ENCODE measurements at regions not wholly inside any gene's neighbourhood (a gene's known extent, or its start where the extent isn't known, plus 50 kb on each side); places are given as distances from the start of the nearest gene placed in this dataset.

- no peak for FAIRE-seq
- H3K36me3 ChIP-seq (ENCODE audit: control insufficient read depth in 3 of 3, insufficient read depth in 2 of 3, low read depth in 1 of 3, low read length in 3 of 3), result no peaks in the 10 kb centered on the region
- no peak overlapping the region for H3K4me3 ChIP-seq (ENCODE audit: low read depth in 1 of 3, low read length in 3 of 3)
- DNase-seq, result no peak
- H3K9me3 ChIP-seq (ENCODE audit: control insufficient read depth in 2 of 2, insufficient read depth in 1 of 2, low read depth in 1 of 2, low read length in 1 of 2), result peaks cover 0 to 4% of the 10 kb centered on the region in 2 donors
- H3K27me3 ChIP-seq (ENCODE audit: control insufficient read depth in 3 of 3, insufficient read depth in 3 of 3, low read length in 3 of 3), result no peaks in the 10 kb centered on the region
- 80 to 94% (median 90%) methylated on average over 1 of the region's 1 CpG for WGBS, 3 donors
- no peaks in the 10 kb centered on the region for H3K4me1 ChIP-seq (ENCODE audit: control insufficient read depth in 3 of 3, insufficient read depth in 2 of 3, low read depth in 1 of 3, low read length in 2 of 3)
- no peak overlapping the region for H3K27ac ChIP-seq (ENCODE audit: low read depth in 1 of 3, low read length in 2 of 3)
These were observed 613.9 kb upstream of the CELF2 start for GRCh38 chr10:10403762-10404161.

GRCh38 chr10:10417671-10418070 is 600.0 kb upstream of the CELF2 start:
- Histone ChIP-seq H3K9me3 (ENCODE audit: control insufficient read depth in 2 of 2, insufficient read depth in 1 of 2, low read depth in 1 of 2, low read length in 1 of 2) (no peaks in the 10 kb centered on the region), H3K27me3 (ENCODE audit: control insufficient read depth in 3 of 3, insufficient read depth in 3 of 3, low read length in 3 of 3) (no peaks in the 10 kb centered on the region), H3K36me3 (ENCODE audit: control insufficient read depth in 3 of 3, insufficient read depth in 2 of 3, low read depth in 1 of 3, low read length in 3 of 3) (no peaks in the 10 kb centered on the region), H3K4me1 (ENCODE audit: control insufficient read depth in 3 of 3, insufficient read depth in 2 of 3, low read depth in 1 of 3, low read length in 2 of 3) (no peaks in the 10 kb centered on the region), H3K27ac (ENCODE audit: low read depth in 1 of 3, low read length in 2 of 3) (no peak overlapping the region), H3K4me3 (ENCODE audit: low read depth in 1 of 3, low read length in 3 of 3) (no peak overlapping the region)
- WGBS, 3 donors, result 68 to 76% (median 71%) methylated on average over 3 of the region's 3 CpGs
- FAIRE-seq, result no peak
- DNase-seq, result no peak

GRCh38 chr10:10418387-10418786 is 599.3 kb upstream of the CELF2 start:
- 38 to 62% (median 40%) methylated on average over 6 of the region's 6 CpGs for WGBS, 3 donors
- DNase-seq (no peak), FAIRE-seq (no peak)
- H3K36me3 ChIP-seq (ENCODE audit: control insufficient read depth in 3 of 3, insufficient read depth in 2 of 3, low read depth in 1 of 3, low read length in 3 of 3), result no peaks in the 10 kb centered on the region
- no peaks in the 10 kb centered on the region for H3K4me1 ChIP-seq (ENCODE audit: control insufficient read depth in 3 of 3, insufficient read depth in 2 of 3, low read depth in 1 of 3, low read length in 2 of 3)
- H3K27ac ChIP-seq (ENCODE audit: low read depth in 1 of 3, low read length in 2 of 3), result no peak overlapping the region
- H3K9me3 ChIP-seq (ENCODE audit: control insufficient read depth in 2 of 2, insufficient read depth in 1 of 2, low read depth in 1 of 2, low read length in 1 of 2), result no peaks in the 10 kb centered on the region
- H3K4me3 ChIP-seq (ENCODE audit: low read depth in 1 of 3, low read length in 3 of 3), result no peak overlapping the region
- H3K27me3 ChIP-seq (ENCODE audit: control insufficient read depth in 3 of 3, insufficient read depth in 3 of 3, low read length in 3 of 3), result no peaks in the 10 kb centered on the region

GRCh38 chr10:10421071-10421470 is 596.6 kb upstream of the CELF2 start:
- DNase-seq, result no peak
- Histone ChIP-seq H3K9me3 (ENCODE audit: control insufficient read depth in 2 of 2, insufficient read depth in 1 of 2, low read depth in 1 of 2, low read length in 1 of 2) (no peaks in the 10 kb centered on the region), H3K27me3 (ENCODE audit: control insufficient read depth in 3 of 3, insufficient read depth in 3 of 3, low read length in 3 of 3) (no peaks in the 10 kb centered on the region), H3K27ac (ENCODE audit: low read depth in 1 of 3, low read length in 2 of 3) (no peak overlapping the region), H3K36me3 (ENCODE audit: control insufficient read depth in 3 of 3, insufficient read depth in 2 of 3, low read depth in 1 of 3, low read length in 3 of 3) (no peaks in the 10 kb centered on the region), H3K4me3 (ENCODE audit: low read depth in 1 of 3, low read length in 3 of 3) (no peak overlapping the region), H3K4me1 (ENCODE audit: control insufficient read depth in 3 of 3, insufficient read depth in 2 of 3, low read depth in 1 of 3, low read length in 2 of 3) (no peaks in the 10 kb centered on the region)
- FAIRE-seq, result no peak
- WGBS, 3 donors, result 54 to 79% (median 63%) methylated on average over 5 of the region's 5 CpGs

GRCh38 chr10:10431422-10432066 is 586.1 kb upstream of the CELF2 start:
- H3K4me1 ChIP-seq (ENCODE audit: control insufficient read depth in 3 of 3, insufficient read depth in 2 of 3, low read depth in 1 of 3, low read length in 2 of 3), result no peaks in the 10 kb centered on the region
- FAIRE-seq (no peak), DNase-seq (no peak)
- H3K9me3 ChIP-seq (ENCODE audit: control insufficient read depth in 2 of 2, insufficient read depth in 1 of 2, low read depth in 1 of 2, low read length in 1 of 2), result no peaks in the 10 kb centered on the region
- H3K36me3 ChIP-seq (ENCODE audit: control insufficient read depth in 3 of 3, insufficient read depth in 2 of 3, low read depth in 1 of 3, low read length in 3 of 3), result no peaks in the 10 kb centered on the region
- WGBS, 3 donors, result 75 to 80% (median 78%) methylated on average over 5 of the region's 5 CpGs
- H3K4me3 ChIP-seq (ENCODE audit: low read depth in 1 of 3, low read length in 3 of 3), result no peak overlapping the region
- no peak overlapping the region for H3K27ac ChIP-seq (ENCODE audit: low read depth in 1 of 3, low read length in 2 of 3)
- no peaks in the 10 kb centered on the region for H3K27me3 ChIP-seq (ENCODE audit: control insufficient read depth in 3 of 3, insufficient read depth in 3 of 3, low read length in 3 of 3)

- no peak overlapping the region for H3K27ac ChIP-seq (ENCODE audit: low read depth in 1 of 3, low read length in 2 of 3)
- WGBS, 3 donors, result 65 to 67% (median 65%) methylated on average over 9 of the region's 9 CpGs
- FAIRE-seq (no peak), DNase-seq (no peak)
- H3K4me3 ChIP-seq (ENCODE audit: low read depth in 1 of 3, low read length in 3 of 3), result no peak overlapping the region
- no peaks in the 10 kb centered on the region for H3K9me3 ChIP-seq (ENCODE audit: control insufficient read depth in 2 of 2, insufficient read depth in 1 of 2, low read depth in 1 of 2, low read length in 1 of 2)
- no peaks in the 10 kb centered on the region for H3K27me3 ChIP-seq (ENCODE audit: control insufficient read depth in 3 of 3, insufficient read depth in 3 of 3, low read length in 3 of 3)
- H3K36me3 ChIP-seq (ENCODE audit: control insufficient read depth in 3 of 3, insufficient read depth in 2 of 3, low read depth in 1 of 3, low read length in 3 of 3), result no peaks in the 10 kb centered on the region
- H3K4me1 ChIP-seq (ENCODE audit: control insufficient read depth in 3 of 3, insufficient read depth in 2 of 3, low read depth in 1 of 3, low read length in 2 of 3), result no peaks in the 10 kb centered on the region
These were observed 585.2 kb upstream of the CELF2 start for GRCh38 chr10:10432296-10433035.

GRCh38 chr10:10434312-10434711 is 583.4 kb upstream of the CELF2 start:
- DNase-seq, result no peak
- no peak overlapping the region for H3K27ac ChIP-seq (ENCODE audit: low read depth in 1 of 3, low read length in 2 of 3)
- no peaks in the 10 kb centered on the region for H3K36me3 ChIP-seq (ENCODE audit: control insufficient read depth in 3 of 3, insufficient read depth in 2 of 3, low read depth in 1 of 3, low read length in 3 of 3)
- no peaks in the 10 kb centered on the region for H3K4me1 ChIP-seq (ENCODE audit: control insufficient read depth in 3 of 3, insufficient read depth in 2 of 3, low read depth in 1 of 3, low read length in 2 of 3)
- FAIRE-seq, result no peak
- WGBS, 3 donors, result 74 to 83% (median 79%) methylated on average over 4 of the region's 4 CpGs
- H3K4me3 ChIP-seq (ENCODE audit: low read depth in 1 of 3, low read length in 3 of 3), result no peak overlapping the region
- no peaks in the 10 kb centered on the region for H3K27me3 ChIP-seq (ENCODE audit: control insufficient read depth in 3 of 3, insufficient read depth in 3 of 3, low read length in 3 of 3)
- H3K9me3 ChIP-seq (ENCODE audit: control insufficient read depth in 2 of 2, insufficient read depth in 1 of 2, low read depth in 1 of 2, low read length in 1 of 2), result no peaks in the 10 kb centered on the region

- 83 to 85% (median 84%) methylated on average over 4 of the region's 4 CpGs for WGBS, 3 donors
- Histone ChIP-seq H3K27ac (ENCODE audit: low read depth in 1 of 3, low read length in 2 of 3) (no peak overlapping the region), H3K27me3 (ENCODE audit: control insufficient read depth in 3 of 3, insufficient read depth in 3 of 3, low read length in 3 of 3) (no peaks in the 10 kb centered on the region), H3K36me3 (ENCODE audit: control insufficient read depth in 3 of 3, insufficient read depth in 2 of 3, low read depth in 1 of 3, low read length in 3 of 3) (no peaks in the 10 kb centered on the region), H3K4me1 (ENCODE audit: control insufficient read depth in 3 of 3, insufficient read depth in 2 of 3, low read depth in 1 of 3, low read length in 2 of 3) (no peaks in the 10 kb centered on the region), H3K4me3 (ENCODE audit: low read depth in 1 of 3, low read length in 3 of 3) (no peak overlapping the region), H3K9me3 (ENCODE audit: control insufficient read depth in 2 of 2, insufficient read depth in 1 of 2, low read depth in 1 of 2, low read length in 1 of 2) (no peaks in the 10 kb centered on the region)
- no peak for FAIRE-seq
- DNase-seq, result no peak
These were observed 579.8 kb upstream of the CELF2 start for GRCh38 chr10:10437886-10438285.

Data from small intestine (tissue), 7 donors.